Keratinocyte (primary cell): ENCODE measurements at regions not wholly inside any gene's neighbourhood (a gene's known extent, or its start where the extent isn't known, plus 50 kb on each side); places are given as distances from the start of the nearest gene placed in this dataset.

Experiments
- DNase-seq: peaks from one replicate; pipeline ENCODE4 v3.0.0-alpha.2; 2011; ENCODE audit warnings: low read depth, missing footprints, low spot score
- FAIRE-seq: peaks from 2 replicates; lab custom pipeline; 2011; peaks lifted over from hg19 to GRCh38; lab: Jason Lieb, UNC
- H2AFZ ChIP-seq: 2 replicates; pipeline ENCODE4 v1.6.0; 2012; ENCODE audit warnings: low read length, control low read depth, inconsistent platforms; ENCODE audit not compliant: control insufficient read depth
- H3K27ac ChIP-seq: 2 replicates; pipeline ENCODE4 v1.5.1; 2011; ENCODE audit warnings: low read length; ENCODE audit not compliant: control insufficient read depth, insufficient read depth
- H3K27me3 ChIP-seq: 3 replicates; pipeline ENCODE4 v1.6.0; 2011; ENCODE audit warnings: low read length; ENCODE audit not compliant: control insufficient read depth, insufficient read depth; ENCODE audit errors: extremely low read depth
- H3K36me3 ChIP-seq, 2 experiments: 2 replicates in 1 of 2; 3 replicates in 1 of 2; pipeline ENCODE4 v1.5.1; 2011; ENCODE audit warnings: low read length in 2 of 2, mild to moderate bottlenecking in 1 of 2; ENCODE audit not compliant: control insufficient read depth in 2 of 2, insufficient read depth in 2 of 2; ENCODE audit errors: extremely low read depth in 1 of 2
- H3K4me1 ChIP-seq: 3 replicates; pipeline ENCODE4 v1.5.1; 2011; ENCODE audit warnings: low read length; ENCODE audit not compliant: control insufficient read depth, insufficient read depth; ENCODE audit errors: extremely low read depth
- H3K4me2 ChIP-seq: 3 replicates; pipeline ENCODE4 v1.6.0; 2011; ENCODE audit warnings: low read depth, low read length; ENCODE audit not compliant: control insufficient read depth, insufficient read depth; ENCODE audit errors: extremely low read depth
- H3K4me3 ChIP-seq, 3 experiments: fragments of 200-600 bp in 1 of 3; sonication (generic) in 1 of 3; 2 replicates in 2 of 3; 3 replicates in 1 of 3; pipeline ENCODE4 v1.5.1; 2011 to 2016; ENCODE audit warnings: low read length in 3 of 3, mild to moderate bottlenecking in 3 of 3, control low read depth in 2 of 3, inconsistent platforms in 1 of 3, low read depth in 1 of 3, mixed read lengths in 1 of 3, mixed run types in 1 of 3, moderate library complexity in 1 of 3; ENCODE audit not compliant: control insufficient read depth in 2 of 3, insufficient read depth in 2 of 3; ENCODE audit errors: extremely low read depth in 1 of 3
- H3K79me2 ChIP-seq: 2 replicates; pipeline ENCODE4 v1.6.0; 2012; ENCODE audit warnings: low read length; ENCODE audit not compliant: control insufficient read depth, insufficient read depth
- H3K9ac ChIP-seq: 3 replicates; pipeline ENCODE4 v1.6.0; 2011; ENCODE audit warnings: low read length; ENCODE audit not compliant: control insufficient read depth, insufficient read depth; ENCODE audit errors: extremely low read depth
- H3K9me1 ChIP-seq: 3 replicates; pipeline ENCODE4 v1.6.0; 2011; ENCODE audit warnings: low read length; ENCODE audit not compliant: control insufficient read depth, insufficient read depth; ENCODE audit errors: extremely low read depth
- H3K9me3 ChIP-seq: 2 replicates; pipeline ENCODE4 v1.5.1; 2012; ENCODE audit warnings: low read depth, low read length; ENCODE audit not compliant: control insufficient read depth
- H4K20me1 ChIP-seq: 3 replicates; pipeline ENCODE4 v1.6.0; 2011; ENCODE audit warnings: low read length; ENCODE audit not compliant: control insufficient read depth, insufficient read depth; ENCODE audit errors: extremely low read depth
- EZH2 ChIP-seq: IDR thresholded peaks from one replicate; pipeline ENCODE4 v1.6.1; 2012; ENCODE audit warnings: inconsistent platforms, mild to moderate bottlenecking, low read length, moderate library complexity
- dilution Hi-C: fragments of 300-500 bp; cut with MboI; formaldehyde crosslinking; loops from one replicate; pipeline ENCODE4 v1.7.0; 2020; ENCODE audit warnings: low sequenced_read_pairs; ENCODE audit not compliant: extremely low pct_ligation_motif_present
- TF ChIP-seq, protein P1 (sequence below), 3 experiments: IDR thresholded peaks in 1 of 3; conservative IDR thresholded peaks in 1 of 3; optimal IDR thresholded peaks in 1 of 3; 2 replicates in 2 of 3; 3 replicates in 1 of 3; pipeline versions ENCODE3 to v1.5.1; 2011; ENCODE audit warnings: low read length in 3 of 3, mild to moderate bottlenecking in 3 of 3, moderate library complexity in 2 of 3, control low read depth in 1 of 3, inconsistent platforms in 1 of 3; ENCODE audit not compliant: insufficient read depth in 2 of 3; ENCODE audit errors: extremely low read depth in 1 of 3

DNA sequence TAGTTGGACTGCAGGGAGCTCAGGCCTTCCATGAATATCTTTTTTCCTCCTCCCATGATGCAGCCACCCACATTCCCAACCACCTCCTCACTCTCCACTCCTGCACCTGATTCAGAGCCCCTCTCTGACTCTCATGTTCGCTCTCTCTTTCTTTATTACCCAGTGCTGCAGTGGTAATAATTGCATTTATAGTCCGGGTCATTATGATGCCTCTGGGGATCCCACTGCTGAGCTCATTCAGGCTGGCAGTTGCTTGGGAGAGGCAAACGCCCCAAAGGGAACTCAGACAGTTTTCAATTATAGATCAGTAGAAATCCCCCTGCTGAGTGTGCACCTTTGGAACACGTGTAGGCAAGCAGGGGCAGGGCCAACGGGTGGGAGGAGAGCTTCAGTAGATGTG is 953.0 kb downstream of the GRID1 start:
- Histone ChIP-seq H3K9ac (no peak overlapping the region), H3K27me3 (no peaks in the 10 kb centered on the region)
- no peak for FAIRE-seq

GRCh38 chr10:85420501-85421191 is 945.9 kb downstream of the GRID1 start:
- FAIRE-seq = no peak
- H3K9ac ChIP-seq = no peak overlapping the region

More for the DNA sequence above, 953.0 kb downstream of the GRID1 start:
- Histone ChIP-seq H3K9me3 (no peaks in the 10 kb centered on the region), H3K4me2 (no peak overlapping the region), H3K27ac (no peak overlapping the region), H3K4me1 (no peaks in the 10 kb centered on the region), H3K36me3 (no peaks in the 10 kb centered on the region), H3K9me1 (no peaks in the 10 kb centered on the region), H3K79me2 (no peaks in the 10 kb centered on the region), H3K4me3 (no peak overlapping the region), H4K20me1 (no peaks in the 10 kb centered on the region), H2AFZ (no peak overlapping the region)
- dilution Hi-C loops = no loop called here
- no peak for DNase-seq
- no peak for TF ChIP-seq EZH2
- TF ChIP-seq, protein P1, sequence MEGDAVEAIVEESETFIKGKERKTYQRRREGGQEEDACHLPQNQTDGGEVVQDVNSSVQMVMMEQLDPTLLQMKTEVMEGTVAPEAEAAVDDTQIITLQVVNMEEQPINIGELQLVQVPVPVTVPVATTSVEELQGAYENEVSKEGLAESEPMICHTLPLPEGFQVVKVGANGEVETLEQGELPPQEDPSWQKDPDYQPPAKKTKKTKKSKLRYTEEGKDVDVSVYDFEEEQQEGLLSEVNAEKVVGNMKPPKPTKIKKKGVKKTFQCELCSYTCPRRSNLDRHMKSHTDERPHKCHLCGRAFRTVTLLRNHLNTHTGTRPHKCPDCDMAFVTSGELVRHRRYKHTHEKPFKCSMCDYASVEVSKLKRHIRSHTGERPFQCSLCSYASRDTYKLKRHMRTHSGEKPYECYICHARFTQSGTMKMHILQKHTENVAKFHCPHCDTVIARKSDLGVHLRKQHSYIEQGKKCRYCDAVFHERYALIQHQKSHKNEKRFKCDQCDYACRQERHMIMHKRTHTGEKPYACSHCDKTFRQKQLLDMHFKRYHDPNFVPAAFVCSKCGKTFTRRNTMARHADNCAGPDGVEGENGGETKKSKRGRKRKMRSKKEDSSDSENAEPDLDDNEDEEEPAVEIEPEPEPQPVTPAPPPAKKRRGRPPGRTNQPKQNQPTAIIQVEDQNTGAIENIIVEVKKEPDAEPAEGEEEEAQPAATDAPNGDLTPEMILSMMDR (optimal IDR thresholded peaks at IDR 0.05 in 1 of 3, IDR thresholded peaks at IDR 0.05 in 1 of 3, conservative IDR thresholded peaks at IDR 0.05 in 1 of 3; ENCODE audit: extremely low read depth in 1 of 3, insufficient read depth in 2 of 3, low read length in 3 of 3) = no peak

More at GRCh38 chr10:85420501-85421191, 945.9 kb downstream of the GRID1 start:
- dilution Hi-C loops = no loop called here
- Histone ChIP-seq H3K9me3 (no peaks in the 10 kb centered on the region), H3K27me3 (no peaks in the 10 kb centered on the region), H3K27ac (no peak overlapping the region), H3K4me2 (no peak overlapping the region), H3K9me1 (no peaks in the 10 kb centered on the region), H2AFZ (no peak overlapping the region), H3K4me3 (no peak overlapping the region), H3K4me1 (no peaks in the 10 kb centered on the region), H3K36me3 (no peaks in the 10 kb centered on the region), H3K79me2 (no peaks in the 10 kb centered on the region), H4K20me1 (no peaks in the 10 kb centered on the region)
- TF ChIP-seq EZH2 = no peak
- TF ChIP-seq, protein P1 (optimal IDR thresholded peaks at IDR 0.05 in 1 of 3, IDR thresholded peaks at IDR 0.05 in 1 of 3, conservative IDR thresholded peaks at IDR 0.05 in 1 of 3; ENCODE audit: extremely low read depth in 1 of 3, insufficient read depth in 2 of 3, low read length in 3 of 3) = no peak
- no peak for DNase-seq
